ENCODE measurements at regions not wholly inside any gene's neighbourhood (a gene's known extent, or its start where the extent isn't known, plus 50 kb on each side); places are given as distances from the start of the nearest gene placed in this dataset.

DNA sequence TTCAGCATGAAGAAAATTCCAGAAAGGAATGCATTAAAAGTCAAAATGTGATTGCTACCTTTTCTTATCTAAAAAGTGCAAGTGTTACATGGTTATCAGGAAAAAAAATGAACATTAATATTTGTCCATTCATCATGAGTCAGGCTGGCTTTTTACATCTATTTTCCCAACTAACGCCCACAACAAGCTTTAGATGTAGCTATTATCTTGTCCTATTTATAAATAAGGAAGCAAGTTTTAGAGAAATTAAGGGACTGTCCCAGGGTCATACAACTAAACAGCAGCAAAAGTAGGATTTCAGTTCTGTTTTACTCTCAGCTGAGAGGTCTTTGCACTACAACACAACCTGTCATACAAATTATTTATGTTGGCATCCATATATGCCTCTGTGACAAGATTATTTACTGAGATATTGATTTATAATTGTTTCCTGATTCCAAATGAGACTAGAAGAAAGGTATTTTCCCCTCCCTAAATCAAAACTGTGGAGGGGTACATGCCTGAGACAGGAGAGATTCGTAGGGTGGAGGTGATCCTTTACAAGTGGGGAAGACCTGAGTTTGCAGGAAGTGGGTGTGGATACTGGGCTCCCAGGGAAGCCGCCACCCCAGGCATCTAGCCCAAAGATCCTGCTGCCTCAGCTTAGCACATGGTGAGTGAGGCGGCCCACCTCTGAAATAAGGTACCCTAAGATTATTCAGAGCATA, 57.2 kb upstream of the ARID5B start:
- TF ChIP-seq CTCF (IDR thresholded peaks at IDR 0.05): no peak
- no peak for TF ChIP-seq POLR2A (IDR thresholded peaks at IDR 0.05)

All from breast epithelium (tissue), 3 donors.